GM23338 (cell line): ENCODE measurements at regions not wholly inside any gene's neighbourhood (a gene's known extent, or its start where the extent isn't known, plus 50 kb on each side); places are given as distances from the start of the nearest gene placed in this dataset.

ENCODE experiments used
- ATAC-seq: fragments of 200-7000 bp; cut with Tn5 transposase; 3 replicates; pipeline ENCODE4 v1.9.1; 2020
- DNase-seq: peaks from one replicate; pipeline ENCODE4 v3.0.0-alpha.2; 2015; ENCODE audit warnings: low spot score
- H2AFZ ChIP-seq: fragments of 200-600 bp; sonication (generic); 2 replicates; pipeline ENCODE4 v1.8.0; 2016; ENCODE audit warnings: antibody characterized with exemption, mild to moderate bottlenecking, moderate library complexity
- H3F3A ChIP-seq: fragments of 200-600 bp; sonication (generic); replicated peaks from 2 replicates; pipeline ENCODE4 v1.8.0; 2017; ENCODE audit warnings: antibody characterized with exemption, mixed run types, low read depth
- H3K27ac ChIP-seq: fragments of 200-600 bp; sonication (generic); 2 replicates; pipeline ENCODE4 v1.6.1; 2016; ENCODE audit warnings: low read depth
- H3K27me3 ChIP-seq: fragments of 200-600 bp; sonication (generic); 2 replicates; pipeline ENCODE4 v1.8.0; 2016; ENCODE audit warnings: mild to moderate bottlenecking, mixed run types, moderate library complexity; ENCODE audit not compliant: insufficient read depth
- H3K36me3 ChIP-seq: fragments of 200-600 bp; sonication (generic); 2 replicates; pipeline ENCODE4 v1.8.0; 2016; ENCODE audit warnings: mild to moderate bottlenecking; ENCODE audit not compliant: insufficient read depth
- H3K4me1 ChIP-seq: fragments of 200-600 bp; sonication (generic); 2 replicates; pipeline ENCODE4 v1.8.0; 2016; ENCODE audit warnings: mild to moderate bottlenecking, moderate library complexity; ENCODE audit not compliant: insufficient read depth
- H3K4me2 ChIP-seq: fragments of 200-600 bp; sonication (generic); 2 replicates; pipeline ENCODE4 v1.7.1; 2017; ENCODE audit warnings: mixed run types
- H3K4me3 ChIP-seq: fragments of 200-600 bp; sonication (generic); 2 replicates; pipeline ENCODE4 v1.6.1; 2016; ENCODE audit warnings: mixed run types
- H3K79me2 ChIP-seq: fragments of 200-600 bp; sonication (generic); replicated peaks from 2 replicates; pipeline ENCODE4 v1.8.0; 2017; ENCODE audit warnings: mild to moderate bottlenecking; ENCODE audit not compliant: insufficient read depth
- H3K9me2 ChIP-seq: fragments of 200-600 bp; sonication (generic); 2 replicates; pipeline ENCODE4 v1.8.0; 2017; ENCODE audit not compliant: insufficient read depth
- H4K20me1 ChIP-seq: fragments of 200-600 bp; sonication (generic); replicated peaks from 2 replicates; pipeline ENCODE4 v1.8.0; 2017; ENCODE audit warnings: mild to moderate bottlenecking; ENCODE audit not compliant: insufficient read depth
- H3K27ac Mint-ChIP-seq: 2 replicates; pipeline ENCODE4 v1.8.0; 2020; ENCODE audit warnings: inconsistent platforms, mild to moderate bottlenecking, moderate library complexity, mixed read lengths
- H3K27me3 Mint-ChIP-seq: 3 replicates; pipeline ENCODE4 v1.8.0; 2022; ENCODE audit warnings: low read depth, mild to moderate bottlenecking, moderate library complexity, mixed read lengths, inconsistent platforms; ENCODE audit not compliant: insufficient read depth, poor library complexity
- H3K36me3 Mint-ChIP-seq: 3 replicates; pipeline ENCODE4 v1.8.0; 2021; ENCODE audit warnings: low read depth, mild to moderate bottlenecking, inconsistent platforms, moderate library complexity, mixed read lengths
- H3K4me1 Mint-ChIP-seq: 3 replicates; pipeline ENCODE4 v1.8.0; 2020; ENCODE audit warnings: mild to moderate bottlenecking, inconsistent platforms, mixed read lengths
- H3K4me3 Mint-ChIP-seq: 3 replicates; pipeline ENCODE4 v1.8.0; 2021; ENCODE audit warnings: moderate library complexity, mild to moderate bottlenecking, inconsistent platforms, mixed read lengths
- H3K9me3 Mint-ChIP-seq: 3 replicates; pipeline ENCODE4 v1.8.0; 2020; ENCODE audit warnings: moderate library complexity, mild to moderate bottlenecking, inconsistent platforms, mixed read lengths
- CREB1 ChIP-seq: fragments of 250-450 bp; sonication (Bioruptor Pico); IDR thresholded peaks from 2 replicates; pipeline ENCODE4 v1.5.0; 2020; ENCODE audit warnings: low read depth, mild to moderate bottlenecking, moderate library complexity
- EZH2 ChIP-seq: fragments of 200-600 bp; sonication (generic); IDR thresholded peaks from one replicate; pipeline ENCODE4 v1.8.0; 2017; ENCODE audit warnings: antibody characterized with exemption, mild to moderate bottlenecking, low read depth; ENCODE audit not compliant: unreplicated experiment
- EZH2phosphoT487 ChIP-seq: fragments of 200-600 bp; sonication (generic); IDR thresholded peaks from one replicate; pipeline ENCODE4 v1.8.1; 2018; ENCODE audit warnings: antibody characterized with exemption; ENCODE audit not compliant: unreplicated experiment
- JUNB ChIP-seq: IDR thresholded peaks from one replicate; pipeline ENCODE4 v1.6.1; 2016; ENCODE audit warnings: antibody characterized with exemption; ENCODE audit not compliant: unreplicated experiment
- STAT1 ChIP-seq: IDR thresholded peaks from one replicate; pipeline ENCODE4 v1.6.1; 2016; ENCODE audit warnings: antibody characterized with exemption; ENCODE audit not compliant: unreplicated experiment
- ZNF114 ChIP-seq: fragments of 250-450 bp; sonication (Bioruptor Pico); IDR thresholded peaks from 2 replicates; pipeline ENCODE4 v1.5.0; 2020; ENCODE audit warnings: mild to moderate bottlenecking, moderate library complexity
- ZNF331 ChIP-seq: fragments of 250-450 bp; sonication (Bioruptor Pico); IDR thresholded peaks from 2 replicates; pipeline ENCODE4 v1.5.0; 2020; ENCODE audit warnings: low read depth, mild to moderate bottlenecking, moderate library complexity
- TF ChIP-seq, protein P1 (sequence below): fragments of 250-450 bp; sonication (Bioruptor Pico); IDR thresholded peaks from 2 replicates; pipeline ENCODE4 v1.5.0; 2020; ENCODE audit warnings: mild to moderate bottlenecking, moderate library complexity
- TF ChIP-seq, protein P2 (sequence below): IDR thresholded peaks from 2 replicates; pipeline ENCODE4 v1.6.1; 2016; ENCODE audit warnings: antibody characterized with exemption
- TF ChIP-seq, protein P3 (sequence below): IDR thresholded peaks from one replicate; pipeline ENCODE4 v1.6.1; 2018; ENCODE audit warnings: antibody characterized with exemption; ENCODE audit not compliant: unreplicated experiment

DNA sequence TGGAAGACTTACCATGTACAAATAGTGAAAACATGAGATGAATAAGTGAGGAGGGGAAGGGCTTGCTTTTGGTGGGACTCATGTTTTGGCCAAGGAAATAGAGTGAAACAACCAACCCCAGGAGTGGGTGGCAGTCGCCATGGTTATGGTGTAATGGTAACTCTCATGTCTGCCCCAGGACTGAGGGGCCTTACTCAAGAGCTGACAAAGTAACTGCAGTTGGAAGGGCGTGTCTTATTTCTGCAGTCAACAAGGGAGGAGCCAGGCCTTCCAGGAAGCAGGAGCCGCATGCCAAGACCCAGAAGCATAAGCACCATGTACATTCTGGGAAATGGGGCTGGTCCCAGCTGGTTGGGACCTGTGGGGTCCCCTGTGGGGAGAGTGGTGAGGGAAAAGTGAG is 108.5 kb downstream of the UNC5CL start (continued):
- TF ChIP-seq, protein P1, sequence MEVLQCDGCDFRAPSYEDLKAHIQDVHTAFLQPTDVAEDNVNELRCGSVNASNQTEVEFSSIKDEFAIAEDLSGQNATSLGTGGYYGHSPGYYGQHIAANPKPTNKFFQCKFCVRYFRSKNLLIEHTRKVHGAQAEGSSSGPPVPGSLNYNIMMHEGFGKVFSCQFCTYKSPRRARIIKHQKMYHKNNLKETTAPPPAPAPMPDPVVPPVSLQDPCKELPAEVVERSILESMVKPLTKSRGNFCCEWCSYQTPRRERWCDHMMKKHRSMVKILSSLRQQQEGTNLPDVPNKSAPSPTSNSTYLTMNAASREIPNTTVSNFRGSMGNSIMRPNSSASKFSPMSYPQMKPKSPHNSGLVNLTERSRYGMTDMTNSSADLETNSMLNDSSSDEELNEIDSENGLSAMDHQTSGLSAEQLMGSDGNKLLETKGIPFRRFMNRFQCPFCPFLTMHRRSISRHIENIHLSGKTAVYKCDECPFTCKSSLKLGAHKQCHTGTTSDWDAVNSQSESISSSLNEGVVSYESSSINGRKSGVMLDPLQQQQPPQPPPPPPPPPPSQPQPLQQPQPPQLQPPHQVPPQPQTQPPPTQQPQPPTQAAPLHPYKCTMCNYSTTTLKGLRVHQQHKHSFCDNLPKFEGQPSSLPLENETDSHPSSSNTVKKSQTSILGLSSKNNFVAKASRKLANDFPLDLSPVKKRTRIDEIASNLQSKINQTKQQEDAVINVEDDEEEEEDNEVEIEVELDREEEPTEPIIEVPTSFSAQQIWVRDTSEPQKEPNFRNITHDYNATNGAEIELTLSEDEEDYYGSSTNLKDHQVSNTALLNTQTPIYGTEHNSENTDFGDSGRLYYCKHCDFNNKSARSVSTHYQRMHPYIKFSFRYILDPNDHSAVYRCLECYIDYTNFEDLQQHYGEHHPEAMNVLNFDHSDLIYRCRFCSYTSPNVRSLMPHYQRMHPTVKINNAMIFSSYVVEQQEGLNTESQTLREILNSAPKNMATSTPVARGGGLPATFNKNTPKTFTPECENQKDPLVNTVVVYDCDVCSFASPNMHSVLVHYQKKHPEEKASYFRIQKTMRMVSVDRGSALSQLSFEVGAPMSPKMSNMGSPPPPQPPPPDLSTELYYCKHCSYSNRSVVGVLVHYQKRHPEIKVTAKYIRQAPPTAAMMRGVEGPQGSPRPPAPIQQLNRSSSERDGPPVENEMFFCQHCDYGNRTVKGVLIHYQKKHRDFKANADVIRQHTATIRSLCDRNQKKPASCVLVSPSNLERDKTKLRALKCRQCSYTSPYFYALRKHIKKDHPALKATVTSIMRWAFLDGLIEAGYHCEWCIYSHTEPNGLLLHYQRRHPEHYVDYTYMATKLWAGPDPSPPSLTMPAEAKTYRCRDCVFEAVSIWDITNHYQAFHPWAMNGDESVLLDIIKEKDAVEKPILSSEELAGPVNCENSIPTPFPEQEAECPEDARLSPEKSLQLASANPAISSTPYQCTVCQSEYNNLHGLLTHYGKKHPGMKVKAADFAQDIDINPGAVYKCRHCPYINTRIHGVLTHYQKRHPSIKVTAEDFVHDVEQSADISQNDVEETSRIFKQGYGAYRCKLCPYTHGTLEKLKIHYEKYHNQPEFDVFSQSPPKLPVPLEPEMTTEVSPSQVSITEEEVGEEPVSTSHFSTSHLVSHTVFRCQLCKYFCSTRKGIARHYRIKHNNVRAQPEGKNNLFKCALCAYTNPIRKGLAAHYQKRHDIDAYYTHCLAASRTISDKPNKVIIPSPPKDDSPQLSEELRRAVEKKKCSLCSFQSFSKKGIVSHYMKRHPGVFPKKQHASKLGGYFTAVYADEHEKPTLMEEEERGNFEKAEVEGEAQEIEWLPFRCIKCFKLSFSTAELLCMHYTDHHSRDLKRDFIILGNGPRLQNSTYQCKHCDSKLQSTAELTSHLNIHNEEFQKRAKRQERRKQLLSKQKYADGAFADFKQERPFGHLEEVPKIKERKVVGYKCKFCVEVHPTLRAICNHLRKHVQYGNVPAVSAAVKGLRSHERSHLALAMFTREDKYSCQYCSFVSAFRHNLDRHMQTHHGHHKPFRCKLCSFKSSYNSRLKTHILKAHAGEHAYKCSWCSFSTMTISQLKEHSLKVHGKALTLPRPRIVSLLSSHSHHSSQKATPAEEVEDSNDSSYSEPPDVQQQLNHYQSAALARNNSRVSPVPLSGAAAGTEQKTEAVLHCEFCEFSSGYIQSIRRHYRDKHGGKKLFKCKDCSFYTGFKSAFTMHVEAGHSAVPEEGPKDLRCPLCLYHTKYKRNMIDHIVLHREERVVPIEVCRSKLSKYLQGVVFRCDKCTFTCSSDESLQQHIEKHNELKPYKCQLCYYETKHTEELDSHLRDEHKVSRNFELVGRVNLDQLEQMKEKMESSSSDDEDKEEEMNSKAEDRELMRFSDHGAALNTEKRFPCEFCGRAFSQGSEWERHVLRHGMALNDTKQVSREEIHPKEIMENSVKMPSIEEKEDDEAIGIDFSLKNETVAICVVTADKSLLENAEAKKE (CRISPR knock-in tag) = no peak
- no peak for TF ChIP-seq STAT1

DNA sequence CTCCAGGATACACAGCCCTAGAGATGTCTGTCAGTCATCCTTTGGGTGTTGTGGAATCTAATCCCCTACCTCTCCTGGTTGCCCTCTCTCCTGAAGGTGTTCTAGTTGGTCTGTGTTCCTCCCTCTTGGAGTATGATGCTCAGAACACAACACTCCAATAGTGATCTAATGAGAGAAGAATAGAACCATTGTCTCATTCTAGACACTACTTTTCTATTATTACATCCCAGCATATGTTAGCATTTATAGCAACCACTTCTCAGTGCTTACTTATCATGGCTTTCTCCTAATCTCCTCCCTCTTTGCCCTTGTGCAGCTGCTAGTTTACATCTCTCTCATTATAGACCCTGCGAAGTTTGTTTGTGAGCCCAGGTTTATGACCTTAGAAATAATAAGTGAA is 109.0 kb downstream of the UNC5CL start:
- no peak overlapping the region for H3K4me2 ChIP-seq
- no peaks in the 10 kb centered on the region for H3K36me3 ChIP-seq
- no peak overlapping the region for H3K4me3 Mint-ChIP-seq
- no peaks in the 10 kb centered on the region for H4K20me1 ChIP-seq
- no peaks in the 10 kb centered on the region for H3K79me2 ChIP-seq
- H3K9me3 Mint-ChIP-seq = no peaks in the 10 kb centered on the region
- ATAC-seq (no peak), DNase-seq (no peak)
- no peaks in the 10 kb centered on the region for H3F3A ChIP-seq
- H3K4me1 ChIP-seq = no peaks in the 10 kb centered on the region
- H2AFZ ChIP-seq = no peak overlapping the region
- H3K27ac Mint-ChIP-seq = no peak overlapping the region
- H3K4me1 Mint-ChIP-seq = no peaks in the 10 kb centered on the region
- no peak overlapping the region for H3K4me3 ChIP-seq
- H3K36me3 Mint-ChIP-seq = no peaks in the 10 kb centered on the region
- no peak overlapping the region for H3K27ac ChIP-seq
- H3K27me3 ChIP-seq = no peaks in the 10 kb centered on the region
- H3K9me2 ChIP-seq = peaks cover 17% of the 10 kb centered on the region; the same call in 1 of the 2 replicates
- peaks cover 3% of the 10 kb centered on the region for H3K27me3 Mint-ChIP-seq
- TF ChIP-seq, protein P2, sequence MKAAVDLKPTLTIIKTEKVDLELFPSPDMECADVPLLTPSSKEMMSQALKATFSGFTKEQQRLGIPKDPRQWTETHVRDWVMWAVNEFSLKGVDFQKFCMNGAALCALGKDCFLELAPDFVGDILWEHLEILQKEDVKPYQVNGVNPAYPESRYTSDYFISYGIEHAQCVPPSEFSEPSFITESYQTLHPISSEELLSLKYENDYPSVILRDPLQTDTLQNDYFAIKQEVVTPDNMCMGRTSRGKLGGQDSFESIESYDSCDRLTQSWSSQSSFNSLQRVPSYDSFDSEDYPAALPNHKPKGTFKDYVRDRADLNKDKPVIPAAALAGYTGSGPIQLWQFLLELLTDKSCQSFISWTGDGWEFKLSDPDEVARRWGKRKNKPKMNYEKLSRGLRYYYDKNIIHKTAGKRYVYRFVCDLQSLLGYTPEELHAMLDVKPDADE = no peak
- no peak for TF ChIP-seq CREB1 (CRISPR knock-in tag)
- TF ChIP-seq ZNF114 (CRISPR knock-in tag) = no peak
- TF ChIP-seq EZH2 = no peak
- no peak for TF ChIP-seq ZNF331 (CRISPR knock-in tag)
- TF ChIP-seq, protein P3, sequence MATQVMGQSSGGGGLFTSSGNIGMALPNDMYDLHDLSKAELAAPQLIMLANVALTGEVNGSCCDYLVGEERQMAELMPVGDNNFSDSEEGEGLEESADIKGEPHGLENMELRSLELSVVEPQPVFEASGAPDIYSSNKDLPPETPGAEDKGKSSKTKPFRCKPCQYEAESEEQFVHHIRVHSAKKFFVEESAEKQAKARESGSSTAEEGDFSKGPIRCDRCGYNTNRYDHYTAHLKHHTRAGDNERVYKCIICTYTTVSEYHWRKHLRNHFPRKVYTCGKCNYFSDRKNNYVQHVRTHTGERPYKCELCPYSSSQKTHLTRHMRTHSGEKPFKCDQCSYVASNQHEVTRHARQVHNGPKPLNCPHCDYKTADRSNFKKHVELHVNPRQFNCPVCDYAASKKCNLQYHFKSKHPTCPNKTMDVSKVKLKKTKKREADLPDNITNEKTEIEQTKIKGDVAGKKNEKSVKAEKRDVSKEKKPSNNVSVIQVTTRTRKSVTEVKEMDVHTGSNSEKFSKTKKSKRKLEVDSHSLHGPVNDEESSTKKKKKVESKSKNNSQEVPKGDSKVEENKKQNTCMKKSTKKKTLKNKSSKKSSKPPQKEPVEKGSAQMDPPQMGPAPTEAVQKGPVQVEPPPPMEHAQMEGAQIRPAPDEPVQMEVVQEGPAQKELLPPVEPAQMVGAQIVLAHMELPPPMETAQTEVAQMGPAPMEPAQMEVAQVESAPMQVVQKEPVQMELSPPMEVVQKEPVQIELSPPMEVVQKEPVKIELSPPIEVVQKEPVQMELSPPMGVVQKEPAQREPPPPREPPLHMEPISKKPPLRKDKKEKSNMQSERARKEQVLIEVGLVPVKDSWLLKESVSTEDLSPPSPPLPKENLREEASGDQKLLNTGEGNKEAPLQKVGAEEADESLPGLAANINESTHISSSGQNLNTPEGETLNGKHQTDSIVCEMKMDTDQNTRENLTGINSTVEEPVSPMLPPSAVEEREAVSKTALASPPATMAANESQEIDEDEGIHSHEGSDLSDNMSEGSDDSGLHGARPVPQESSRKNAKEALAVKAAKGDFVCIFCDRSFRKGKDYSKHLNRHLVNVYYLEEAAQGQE = no peak
- TF ChIP-seq EZH2phosphoT487 = no peak
- no peak for TF ChIP-seq JUNB
- no peak for TF ChIP-seq STAT1
